Neural cell (in vitro differentiated cells): ENCODE measurements at regions not wholly inside any gene's neighbourhood (a gene's known extent, or its start where the extent isn't known, plus 50 kb on each side); places are given as distances from the start of the nearest gene placed in this dataset.

Experiments used
- H2AFZ ChIP-seq: fragments of 200-600, 300-800 bp; sonication (generic), shearing (Covaris generic); 2 replicates; pipeline ENCODE4 v1.6.0; 2014; ENCODE audit warnings: low read depth, mild to moderate bottlenecking, antibody characterized with exemption, low read length, moderate library complexity
- H3F3A ChIP-seq: fragments of 200-600 bp; shearing (Covaris generic); 2 replicates; pipeline ENCODE4 v1.6.1; 2016; ENCODE audit warnings: mild to moderate bottlenecking, moderate library complexity, mixed read lengths, antibody characterized with exemption, low read length; ENCODE audit not compliant: insufficient read depth, poor library complexity, severe bottlenecking
- H3K27ac ChIP-seq: fragments of 200-600, 300-800 bp; sonication (generic), shearing (Covaris generic); 2 replicates; pipeline ENCODE4 v1.5.1; 2014; ENCODE audit warnings: mild to moderate bottlenecking, low read length, moderate library complexity
- H3K27me3 ChIP-seq: fragments of 300-800, 200-600 bp; sonication (generic), shearing (Covaris generic); 2 replicates; pipeline ENCODE4 v1.6.0; 2014; ENCODE audit warnings: mild to moderate bottlenecking, low read depth, low read length, moderate library complexity; ENCODE audit not compliant: insufficient read depth
- H3K36me3 ChIP-seq: fragments of 300-800, 200-600 bp; sonication (generic), shearing (Covaris generic); 2 replicates; pipeline ENCODE4 v1.5.1; 2014; ENCODE audit warnings: mild to moderate bottlenecking, antibody characterized with exemption, low read length, moderate library complexity; ENCODE audit not compliant: insufficient read depth
- H3K4me2 ChIP-seq: fragments of 300-800, 200-600 bp; sonication (generic), shearing (Covaris generic); 2 replicates; pipeline ENCODE4 v1.6.0; 2014; ENCODE audit warnings: mild to moderate bottlenecking, low read length
- H3K4me3 ChIP-seq: fragments of 300-800, 200-600 bp; sonication (generic), shearing (Covaris generic); 2 replicates; pipeline ENCODE4 v1.5.1; 2014; ENCODE audit warnings: mild to moderate bottlenecking, low read length, moderate library complexity
- H3K79me2 ChIP-seq: fragments of 200-600 bp; shearing (Covaris generic); replicated peaks from 2 replicates; pipeline ENCODE4 v1.6.0; 2014; ENCODE audit warnings: mild to moderate bottlenecking, low read length, moderate library complexity; ENCODE audit not compliant: insufficient read depth
- H3K9ac ChIP-seq: fragments of 300-800, 200-600 bp; sonication (generic), shearing (Covaris generic); 2 replicates; pipeline ENCODE4 v1.6.1; 2016; ENCODE audit warnings: mild to moderate bottlenecking, low read length, mixed read lengths
- H3K9me2 ChIP-seq: fragments of 200-600 bp; shearing (Covaris generic); 2 replicates; pipeline ENCODE4 v1.6.1; 2016; ENCODE audit warnings: mild to moderate bottlenecking, low read length, mixed read lengths; ENCODE audit not compliant: insufficient read depth
- H3K9me3 ChIP-seq: fragments of 200-600, 300-800 bp; sonication (generic), shearing (Covaris generic); 2 replicates; pipeline ENCODE4 v1.6.1; 2016; ENCODE audit warnings: mild to moderate bottlenecking, mixed run types, low read length, moderate library complexity, mixed read lengths
- H4K20me1 ChIP-seq: fragments of 200-600 bp; shearing (Covaris generic); 2 replicates; pipeline ENCODE4 v1.6.1; 2016; ENCODE audit warnings: mild to moderate bottlenecking, mixed run types; ENCODE audit not compliant: insufficient read depth
- EP300 ChIP-seq: fragments of 450-650 bp; conservative IDR thresholded peaks from 2 replicates; pipeline ENCODE4 v1.6.1; 2014; ENCODE audit warnings: antibody characterized with exemption, mild to moderate bottlenecking, moderate library complexity; ENCODE audit not compliant: poor library complexity, severe bottlenecking
- EZH2 ChIP-seq: fragments of 200-600, 300-800 bp; shearing (Covaris generic), sonication (generic); IDR thresholded peaks from 2 replicates; pipeline ENCODE4 v1.6.1; 2014; ENCODE audit warnings: antibody characterized with exemption, low read length, borderline replicate concordance, mild to moderate bottlenecking; ENCODE audit not compliant: insufficient read depth, poor library complexity, severe bottlenecking
- MXI1 ChIP-seq: fragments of 450-650 bp; conservative IDR thresholded peaks from 2 replicates; pipeline ENCODE4 v1.6.1; 2014; ENCODE audit warnings: antibody characterized with exemption, mild to moderate bottlenecking; ENCODE audit not compliant: poor library complexity, severe bottlenecking
- POLR2AphosphoS5 ChIP-seq: IDR thresholded peaks from 2 replicates; pipeline ENCODE4 v1.6.1; 2012
- RAD21 ChIP-seq: fragments of 450-650 bp; conservative IDR thresholded peaks from 2 replicates; pipeline ENCODE4 v1.6.1; 2014; ENCODE audit warnings: antibody characterized with exemption, mild to moderate bottlenecking, moderate library complexity
- REST ChIP-seq: IDR thresholded peaks from 2 replicates; pipeline ENCODE4 v1.6.1; 2012; ENCODE audit warnings: borderline replicate concordance
- SMC3 ChIP-seq: fragments of 450-650 bp; conservative IDR thresholded peaks from 2 replicates; pipeline ENCODE4 v1.6.1; 2014; ENCODE audit warnings: antibody characterized with exemption, mild to moderate bottlenecking, moderate library complexity; ENCODE audit not compliant: poor library complexity
- TAF1 ChIP-seq: IDR thresholded peaks from 2 replicates; pipeline ENCODE4 v1.6.1; 2012; ENCODE audit warnings: low read depth
- TF ChIP-seq, protein P1 (sequence below): fragments of 450-650 bp; IDR thresholded peaks from 2 replicates; pipeline ENCODE4 v1.5.1; 2014; ENCODE audit warnings: antibody characterized with exemption, mild to moderate bottlenecking, moderate library complexity; ENCODE audit not compliant: poor library complexity, severe bottlenecking

DNA sequence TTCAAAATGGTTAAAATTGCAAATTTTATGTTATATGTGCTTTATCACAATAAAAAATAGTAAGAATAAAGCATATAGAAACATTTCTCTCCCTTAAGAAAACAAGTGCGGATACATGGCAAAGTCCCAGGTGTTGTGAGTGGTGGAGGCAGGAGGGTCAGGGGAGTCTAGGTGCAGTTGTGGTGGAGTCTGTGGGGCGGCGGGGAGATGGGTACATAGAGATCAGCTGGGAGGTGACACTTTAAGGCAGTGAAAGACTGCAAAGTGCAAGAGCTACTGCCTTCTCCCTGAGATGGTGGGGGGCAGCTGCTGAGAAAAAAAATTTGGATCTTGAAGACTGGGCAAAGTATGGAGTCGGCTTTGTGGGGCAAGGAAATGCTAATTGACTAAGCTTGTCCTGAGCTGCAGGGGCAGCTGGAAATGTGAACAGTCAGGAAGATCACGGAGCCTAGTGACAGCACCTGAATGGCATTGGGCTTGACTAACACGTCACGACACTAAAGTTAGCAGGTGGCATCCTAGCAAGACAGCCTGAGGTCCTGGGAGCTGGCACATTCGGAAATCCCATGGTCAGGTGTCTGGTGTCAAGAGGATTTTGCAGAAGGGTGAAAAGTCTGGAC, 72.9 kb upstream of the IRS2 start:
- H3K4me2 ChIP-seq: no peak overlapping the region
- H2AFZ ChIP-seq: no peak overlapping the region
- no peaks in the 10 kb centered on the region for H3K9me3 ChIP-seq
- no peak overlapping the region for H3K4me3 ChIP-seq
- no peaks in the 10 kb centered on the region for H3F3A ChIP-seq
- H3K27me3 ChIP-seq: no peaks in the 10 kb centered on the region
- no peaks in the 10 kb centered on the region for H3K79me2 ChIP-seq
- TF ChIP-seq EZH2 (no peak), EP300 (no peak), REST (no peak), RAD21 (no peak), TAF1 (no peak), MXI1 (no peak), POLR2AphosphoS5 (no peak), SMC3 (no peak)
- TF ChIP-seq, protein P1, sequence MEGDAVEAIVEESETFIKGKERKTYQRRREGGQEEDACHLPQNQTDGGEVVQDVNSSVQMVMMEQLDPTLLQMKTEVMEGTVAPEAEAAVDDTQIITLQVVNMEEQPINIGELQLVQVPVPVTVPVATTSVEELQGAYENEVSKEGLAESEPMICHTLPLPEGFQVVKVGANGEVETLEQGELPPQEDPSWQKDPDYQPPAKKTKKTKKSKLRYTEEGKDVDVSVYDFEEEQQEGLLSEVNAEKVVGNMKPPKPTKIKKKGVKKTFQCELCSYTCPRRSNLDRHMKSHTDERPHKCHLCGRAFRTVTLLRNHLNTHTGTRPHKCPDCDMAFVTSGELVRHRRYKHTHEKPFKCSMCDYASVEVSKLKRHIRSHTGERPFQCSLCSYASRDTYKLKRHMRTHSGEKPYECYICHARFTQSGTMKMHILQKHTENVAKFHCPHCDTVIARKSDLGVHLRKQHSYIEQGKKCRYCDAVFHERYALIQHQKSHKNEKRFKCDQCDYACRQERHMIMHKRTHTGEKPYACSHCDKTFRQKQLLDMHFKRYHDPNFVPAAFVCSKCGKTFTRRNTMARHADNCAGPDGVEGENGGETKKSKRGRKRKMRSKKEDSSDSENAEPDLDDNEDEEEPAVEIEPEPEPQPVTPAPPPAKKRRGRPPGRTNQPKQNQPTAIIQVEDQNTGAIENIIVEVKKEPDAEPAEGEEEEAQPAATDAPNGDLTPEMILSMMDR: no peak
- H4K20me1 ChIP-seq: no peaks in the 10 kb centered on the region
- no peak overlapping the region for H3K27ac ChIP-seq
- no peaks in the 10 kb centered on the region for H3K36me3 ChIP-seq
- no peak overlapping the region for H3K9ac ChIP-seq
- H3K9me2 ChIP-seq: no peaks in the 10 kb centered on the region

- Histone ChIP-seq H3K9me3 (no peaks in the 10 kb centered on the region), H4K20me1 (no peaks in the 10 kb centered on the region), H3K4me3 (no peak overlapping the region), H3F3A (no peaks in the 10 kb centered on the region), H3K36me3 (no peaks in the 10 kb centered on the region), H3K27ac (no peak overlapping the region), H2AFZ (no peak overlapping the region), H3K79me2 (no peaks in the 10 kb centered on the region), H3K9me2 (no peaks in the 10 kb centered on the region), H3K4me2 (no peak overlapping the region), H3K27me3 (no peaks in the 10 kb centered on the region), H3K9ac (no peak overlapping the region)
- TF ChIP-seq RAD21 (no peak), REST (no peak), POLR2AphosphoS5 (no peak), TAF1 (no peak), SMC3 (no peak), MXI1 (no peak), EZH2 (no peak), EP300 (no peak)
- TF ChIP-seq, protein P1: no peak
These were observed 71.9 kb upstream of the IRS2 start for GRCh38 chr13:109858319-109858718.
